Gastrocnemius medialis (tissue), 4 donors: ENCODE measurements at regions not wholly inside any gene's neighbourhood (a gene's known extent, or its start where the extent isn't known, plus 50 kb on each side); places are given as distances from the start of the nearest gene placed in this dataset.

ENCODE experiments used
- CTCF ChIP-seq, 5 experiments: fragments of 450-650 bp in 3 of 5; fragments of 200-600 bp in 2 of 5; sonication (generic) in 2 of 5; IDR thresholded peaks in 4 of 5; conservative IDR thresholded peaks in 1 of 5; 1 replicate in 4 of 5; 2 replicates in 1 of 5; pipeline ENCODE4 v1.5.1; 2016 to 2019; ENCODE audit warnings: antibody characterized with exemption in 5 of 5, mild to moderate bottlenecking in 3 of 5, moderate library complexity in 3 of 5
- POLR2A ChIP-seq, 2 donors: fragments of 450-650 bp; IDR thresholded peaks; one replicate each; pipeline ENCODE4 v1.6.1; 2017; ENCODE audit warnings: antibody characterized with exemption in 2 of 2, mild to moderate bottlenecking in 2 of 2, moderate library complexity in 2 of 2

- TF ChIP-seq CTCF (IDR thresholded peaks at IDR 0.05 in 4 of 5, conservative IDR thresholded peaks at IDR 0.05 in 1 of 5) (no peak), POLR2A (IDR thresholded peaks at IDR 0.05) (no peak)
These were observed 332.3 kb downstream of the PTTG2 start for GRCh38 chr4:38292529-38292928.
